ENCODE measurements at regions not wholly inside any gene's neighbourhood (a gene's known extent, or its start where the extent isn't known, plus 50 kb on each side); places are given as distances from the start of the nearest gene placed in this dataset.

GRCh38 chrX:110964786-110965185, 131.2 kb upstream of the PAK3 start:
- H3K9me1 ChIP-seq (ENCODE audit: insufficient read depth, low read length): no peaks in the 10 kb centered on the region
- H3K4me3 ChIP-seq (ENCODE audit: insufficient read depth, low read depth, low read length): no peak overlapping the region
- H2AFZ ChIP-seq (replicated peaks; ENCODE audit: low read length, poor library complexity): no peak overlapping the region
- H2BK120ac ChIP-seq (ENCODE audit: low read depth, low read length): no peak overlapping the region
- H3K4me1 ChIP-seq (ENCODE audit: control insufficient read depth, insufficient read depth, low read length): no peaks in the 10 kb centered on the region
- H3K18ac ChIP-seq (ENCODE audit: low read depth, low read length): no peak overlapping the region
- H2BK20ac ChIP-seq (ENCODE audit: low read depth, low read length): no peak overlapping the region
- H3K27me3 ChIP-seq (ENCODE audit: control insufficient read depth, insufficient read depth, low read length): peaks cover 5% of the 10 kb centered on the region
- H3K27ac ChIP-seq (ENCODE audit: insufficient read depth, low read length): no peak overlapping the region
- H2BK5ac ChIP-seq (ENCODE audit: low read depth, low read length, poor library complexity, severe bottlenecking): no peak overlapping the region
- H3K9me3 ChIP-seq (ENCODE audit: control insufficient read depth, insufficient read depth, low read length): no peaks in the 10 kb centered on the region
- no peak for TF ChIP-seq RFX5 (IDR thresholded peaks at IDR 0.05; ENCODE audit: low read depth, low read length)
- TF ChIP-seq, protein P1, sequence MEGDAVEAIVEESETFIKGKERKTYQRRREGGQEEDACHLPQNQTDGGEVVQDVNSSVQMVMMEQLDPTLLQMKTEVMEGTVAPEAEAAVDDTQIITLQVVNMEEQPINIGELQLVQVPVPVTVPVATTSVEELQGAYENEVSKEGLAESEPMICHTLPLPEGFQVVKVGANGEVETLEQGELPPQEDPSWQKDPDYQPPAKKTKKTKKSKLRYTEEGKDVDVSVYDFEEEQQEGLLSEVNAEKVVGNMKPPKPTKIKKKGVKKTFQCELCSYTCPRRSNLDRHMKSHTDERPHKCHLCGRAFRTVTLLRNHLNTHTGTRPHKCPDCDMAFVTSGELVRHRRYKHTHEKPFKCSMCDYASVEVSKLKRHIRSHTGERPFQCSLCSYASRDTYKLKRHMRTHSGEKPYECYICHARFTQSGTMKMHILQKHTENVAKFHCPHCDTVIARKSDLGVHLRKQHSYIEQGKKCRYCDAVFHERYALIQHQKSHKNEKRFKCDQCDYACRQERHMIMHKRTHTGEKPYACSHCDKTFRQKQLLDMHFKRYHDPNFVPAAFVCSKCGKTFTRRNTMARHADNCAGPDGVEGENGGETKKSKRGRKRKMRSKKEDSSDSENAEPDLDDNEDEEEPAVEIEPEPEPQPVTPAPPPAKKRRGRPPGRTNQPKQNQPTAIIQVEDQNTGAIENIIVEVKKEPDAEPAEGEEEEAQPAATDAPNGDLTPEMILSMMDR (conservative IDR thresholded peaks at IDR 0.05; ENCODE audit: low read depth, low read length): no peak
- no peak for TF ChIP-seq CHD1 (IDR thresholded peaks at IDR 0.05; ENCODE audit: low read depth, low read length)
- TF ChIP-seq NFE2L2 (IDR thresholded peaks at IDR 0.05; ENCODE audit: low read depth, low read length): no peak
- no peak for TF ChIP-seq BHLHE40 (IDR thresholded peaks at IDR 0.05; ENCODE audit: low read depth, low read length)
- no peak for TF ChIP-seq CEBPB (IDR thresholded peaks at IDR 0.05; ENCODE audit: low read depth, low read length)
- TF ChIP-seq, protein P2, sequence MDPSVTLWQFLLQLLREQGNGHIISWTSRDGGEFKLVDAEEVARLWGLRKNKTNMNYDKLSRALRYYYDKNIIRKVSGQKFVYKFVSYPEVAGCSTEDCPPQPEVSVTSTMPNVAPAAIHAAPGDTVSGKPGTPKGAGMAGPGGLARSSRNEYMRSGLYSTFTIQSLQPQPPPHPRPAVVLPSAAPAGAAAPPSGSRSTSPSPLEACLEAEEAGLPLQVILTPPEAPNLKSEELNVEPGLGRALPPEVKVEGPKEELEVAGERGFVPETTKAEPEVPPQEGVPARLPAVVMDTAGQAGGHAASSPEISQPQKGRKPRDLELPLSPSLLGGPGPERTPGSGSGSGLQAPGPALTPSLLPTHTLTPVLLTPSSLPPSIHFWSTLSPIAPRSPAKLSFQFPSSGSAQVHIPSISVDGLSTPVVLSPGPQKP (IDR thresholded peaks at IDR 0.05; ENCODE audit: borderline replicate concordance, low read depth, low read length): no peak
- TF ChIP-seq RAD21 (IDR thresholded peaks at IDR 0.05; ENCODE audit: low read length): no peak
- no peak for TF ChIP-seq RCOR1 (IDR thresholded peaks at IDR 0.05; ENCODE audit: insufficient replicate concordance, low read length)
- no peak for TF ChIP-seq MAZ (IDR thresholded peaks at IDR 0.05; ENCODE audit: borderline replicate concordance, low read depth, low read length)
- CTCF ChIA-PET: no interaction called here
- no peaks in the 10 kb centered on the region for H3K79me1 ChIP-seq (ENCODE audit: low read depth in 1 of 2, low read length in 2 of 2)
- H2AK9ac ChIP-seq (replicated peaks; ENCODE audit: low read depth, low read length, poor library complexity): no peak overlapping the region
- H2AK5ac ChIP-seq (ENCODE audit: low read depth, low read length): no peak overlapping the region
- intact Hi-C loops (cut with micrococcal nuclease) (no loop called here), dilution Hi-C loops (cut with HindIII; ENCODE audit: low sequenced_read_pairs, unreplicated experiment) (no loop called here), in situ Hi-C loops (cut with MboI; ENCODE audit: low sequenced_read_pairs) (no loop called here)
- no peak overlapping the region for H2BK15ac ChIP-seq (ENCODE audit: low read depth, low read length)
- no peak overlapping the region for H4K5ac ChIP-seq (ENCODE audit: low read depth, low read length)
- 80% methylated on average over 2 of the region's 4 CpGs; no CpG with 5 or more reads in 1 of the 2 experiments for WGBS, 2 experiments (ENCODE audit: extremely low coverage in 2 of 2, insufficient read length in 1 of 2)
- no peaks in the 10 kb centered on the region for H4K20me1 ChIP-seq (ENCODE audit: insufficient read depth, low read length)
- H3K56ac ChIP-seq (ENCODE audit: extremely low read depth, insufficient read depth, low read length): no peak overlapping the region
- H3K9ac ChIP-seq (ENCODE audit: low read depth, low read length): no peak overlapping the region
- BruUV-seq (replicated peaks): no TSS peak
- H4K8ac ChIP-seq (ENCODE audit: low read depth in 2 of 2, low read length in 2 of 2): no peak overlapping the region
- H3K14ac ChIP-seq (replicated peaks; ENCODE audit: low read depth, low read length): no peak overlapping the region
- H4K91ac ChIP-seq (ENCODE audit: insufficient read depth, low read depth, low read length): no peak overlapping the region
- no peaks in the 10 kb centered on the region for H3K36me3 ChIP-seq (ENCODE audit: control insufficient read depth, insufficient read depth, low read length)
- H3K4ac ChIP-seq (ENCODE audit: low read depth, low read length): no peak overlapping the region
- ATAC-seq (ENCODE audit: low read depth): no peak
- POLR2A ChIA-PET (ENCODE audit: unreplicated experiment): no interaction called here
- no peak overlapping the region for H3K4me2 ChIP-seq (ENCODE audit: low read depth, low read length)
- no peak for DNase-seq
- no peak overlapping the region for H3K23ac ChIP-seq (ENCODE audit: low read depth, low read length)
